GM13976 (cell line): ENCODE measurements at regions not wholly inside any gene's neighbourhood (a gene's known extent, or its start where the extent isn't known, plus 50 kb on each side); places are given as distances from the start of the nearest gene placed in this dataset.

Source experiments
- DNase-seq: peaks from one replicate; pipeline ENCODE4 v3.0.0; 2012; ENCODE audit warnings: low spot score
- in situ Hi-C: fragments of 300-500 bp; cut with MboI; formaldehyde crosslinking; loops from one replicate; pipeline ENCODE4 v1.12.0; 2022; ENCODE audit warnings: low sequenced_read_pairs, mixed read lengths, inconsistent platforms; ENCODE audit not compliant: unreplicated experiment
- TF ChIP-seq, protein P1 (sequence below): IDR thresholded peaks from 2 replicates; pipeline ENCODE4 v1.5.1; 2012; ENCODE audit warnings: borderline replicate concordance, mild to moderate bottlenecking; ENCODE audit not compliant: insufficient read depth; ENCODE audit errors: extremely low read depth, missing control alignments, control extremely low read depth

DNA sequence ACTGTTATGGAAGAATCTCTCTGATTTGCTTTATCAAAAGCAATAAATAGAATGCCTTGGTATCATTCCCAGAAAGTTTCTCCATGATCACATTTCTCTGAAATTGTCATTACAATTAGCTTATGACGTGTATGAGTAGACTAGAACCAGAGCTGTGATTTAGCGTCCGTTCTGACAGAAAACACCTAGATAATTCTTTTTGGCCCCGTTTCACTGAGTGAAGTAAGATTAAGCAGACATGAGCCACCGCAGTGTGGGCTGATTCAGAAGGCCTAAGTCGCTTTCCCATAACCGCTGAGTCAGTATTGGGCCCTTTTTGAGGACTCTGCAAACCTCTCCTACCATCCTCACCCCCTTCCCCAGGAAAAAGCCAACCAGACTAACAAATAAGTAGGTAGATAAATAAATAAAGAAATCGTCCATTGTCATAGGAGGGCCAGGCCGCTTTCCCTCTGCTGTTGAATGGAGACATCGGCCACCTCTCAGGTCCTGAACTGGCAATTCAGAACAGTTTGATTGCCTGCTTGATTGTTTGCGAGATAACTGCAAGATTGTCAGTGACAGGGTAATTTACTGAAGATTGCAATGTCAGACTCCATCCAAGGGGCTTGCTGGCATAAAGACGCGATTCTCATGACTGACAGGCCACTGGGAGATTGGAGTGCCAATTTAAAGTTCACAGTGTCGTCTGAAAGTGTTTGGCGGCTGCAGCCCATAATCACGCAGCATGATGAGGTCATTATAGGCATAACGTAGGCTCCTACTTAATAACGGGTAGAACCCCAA, 105.0 kb upstream of the WWC1 start:
- DNase-seq = no peak
- in situ Hi-C loops = no loop called here
- TF ChIP-seq, protein P1, sequence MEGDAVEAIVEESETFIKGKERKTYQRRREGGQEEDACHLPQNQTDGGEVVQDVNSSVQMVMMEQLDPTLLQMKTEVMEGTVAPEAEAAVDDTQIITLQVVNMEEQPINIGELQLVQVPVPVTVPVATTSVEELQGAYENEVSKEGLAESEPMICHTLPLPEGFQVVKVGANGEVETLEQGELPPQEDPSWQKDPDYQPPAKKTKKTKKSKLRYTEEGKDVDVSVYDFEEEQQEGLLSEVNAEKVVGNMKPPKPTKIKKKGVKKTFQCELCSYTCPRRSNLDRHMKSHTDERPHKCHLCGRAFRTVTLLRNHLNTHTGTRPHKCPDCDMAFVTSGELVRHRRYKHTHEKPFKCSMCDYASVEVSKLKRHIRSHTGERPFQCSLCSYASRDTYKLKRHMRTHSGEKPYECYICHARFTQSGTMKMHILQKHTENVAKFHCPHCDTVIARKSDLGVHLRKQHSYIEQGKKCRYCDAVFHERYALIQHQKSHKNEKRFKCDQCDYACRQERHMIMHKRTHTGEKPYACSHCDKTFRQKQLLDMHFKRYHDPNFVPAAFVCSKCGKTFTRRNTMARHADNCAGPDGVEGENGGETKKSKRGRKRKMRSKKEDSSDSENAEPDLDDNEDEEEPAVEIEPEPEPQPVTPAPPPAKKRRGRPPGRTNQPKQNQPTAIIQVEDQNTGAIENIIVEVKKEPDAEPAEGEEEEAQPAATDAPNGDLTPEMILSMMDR = no peak

DNA sequence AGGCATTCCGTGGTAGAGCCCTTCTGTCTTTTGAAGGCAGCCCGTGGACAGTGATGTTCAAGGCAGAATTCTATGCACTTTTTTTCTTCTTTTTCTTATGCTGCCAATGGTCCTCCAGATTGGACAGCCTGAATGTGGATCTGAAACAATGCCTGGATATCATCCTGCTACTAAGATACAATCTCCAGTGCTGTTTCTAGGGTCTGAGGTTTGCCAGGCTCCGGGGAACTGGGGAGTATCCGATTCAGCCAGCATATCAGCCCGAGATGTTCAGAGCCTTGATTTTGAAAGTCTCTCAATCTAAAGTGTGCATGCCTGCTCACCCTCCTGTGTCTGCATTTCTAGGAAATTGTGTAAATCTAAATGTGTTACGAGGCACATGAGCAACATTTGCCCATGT, 103.8 kb upstream of the WWC1 start:
- DNase-seq = no peak
- in situ Hi-C loops = no loop called here
- TF ChIP-seq, protein P1 = no peak

DNA sequence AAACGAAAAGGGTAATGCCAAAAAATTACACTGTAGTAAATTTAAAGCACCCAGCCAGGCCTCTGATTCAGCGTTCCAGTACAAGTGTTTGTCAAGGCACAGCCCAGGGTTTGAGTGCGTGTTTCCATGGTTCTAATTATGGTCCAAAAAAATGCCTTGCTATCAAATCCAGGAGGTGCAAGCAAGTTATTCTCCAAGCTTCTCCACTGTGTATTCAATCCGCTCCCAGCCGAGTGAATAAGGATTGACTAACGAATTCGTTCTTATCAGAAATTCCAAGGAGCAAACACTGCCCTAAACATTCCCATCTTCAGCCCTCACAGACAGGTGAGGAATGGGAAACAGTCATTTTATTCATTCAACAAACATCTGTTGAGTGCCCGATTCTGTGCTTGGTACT, 103.3 kb upstream of the WWC1 start:
- no peak for DNase-seq
- TF ChIP-seq, protein P1 = no peak
- in situ Hi-C loops = no loop called here

DNA sequence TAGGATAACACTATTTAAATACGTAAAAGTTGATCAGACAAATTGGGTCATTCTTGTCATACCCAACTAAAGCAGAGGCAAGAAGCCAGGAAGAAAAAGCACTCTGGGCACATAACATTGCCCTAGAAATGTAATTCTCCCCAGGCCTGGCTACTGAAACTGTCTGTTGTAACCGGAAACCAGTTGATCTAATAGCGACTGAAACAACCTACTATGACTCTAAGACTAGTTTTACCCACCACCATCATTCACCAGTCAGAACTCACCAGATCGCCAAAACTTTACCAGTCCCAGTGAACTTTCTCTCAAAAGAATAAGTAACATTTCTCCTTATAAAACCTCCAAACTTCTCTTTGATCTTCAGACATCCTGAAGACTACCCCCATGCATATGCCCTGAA, 99.3 kb upstream of the WWC1 start:
- in situ Hi-C loops = no loop called here
- TF ChIP-seq, protein P1 = no peak
- DNase-seq = no peak

DNA sequence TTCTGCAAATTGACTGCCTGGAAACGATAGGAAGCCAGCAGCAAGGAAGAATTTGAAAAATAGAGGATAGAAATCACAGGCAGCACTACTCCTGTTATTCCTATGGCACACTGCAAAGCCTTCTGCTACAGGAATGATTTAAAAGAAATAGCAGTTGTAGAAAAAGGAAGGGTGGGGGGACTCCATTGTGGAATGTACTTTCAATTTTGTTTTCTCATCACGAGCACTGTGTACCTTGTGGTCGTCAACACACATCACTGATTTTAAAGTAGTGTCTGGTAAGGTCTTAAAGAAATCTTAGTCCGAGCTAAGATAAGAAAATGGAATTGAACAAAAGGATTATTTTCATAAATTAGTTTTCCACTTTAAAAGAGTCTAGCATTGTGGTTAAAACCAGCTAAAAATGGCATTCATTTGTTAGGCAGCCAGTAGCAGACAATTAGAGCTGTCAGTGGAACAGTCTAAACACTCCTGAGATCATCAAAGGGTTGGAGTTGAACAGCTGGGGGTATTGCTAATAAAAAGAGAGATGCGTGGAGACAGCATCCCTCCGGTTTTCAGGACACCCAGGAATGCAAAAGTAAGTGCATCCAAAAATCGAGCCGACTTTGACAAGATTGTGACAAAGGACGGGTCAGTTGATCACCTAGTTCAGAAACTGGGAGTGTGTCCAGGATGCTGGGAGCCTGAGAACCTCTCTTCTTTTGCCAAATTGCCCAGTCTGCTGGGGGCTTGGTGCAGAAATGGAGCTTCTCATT, 97.8 kb upstream of the WWC1 start:
- TF ChIP-seq, protein P1 = no peak
- in situ Hi-C loops = no loop called here
- no peak for DNase-seq

GRCh38 chr5:168195110-168195509, 96.3 kb upstream of the WWC1 start:
- TF ChIP-seq, protein P1 = no peak
- in situ Hi-C loops = no loop called here
- DNase-seq = no peak
